Dermis blood vessel endothelial cell (primary cell): ENCODE measurements at regions not wholly inside any gene's neighbourhood (a gene's known extent, or its start where the extent isn't known, plus 50 kb on each side); places are given as distances from the start of the nearest gene placed in this dataset.

Experiments
- DNase-seq: peaks from one replicate; pipeline ENCODE4 v3.0.0; 2010

DNA sequence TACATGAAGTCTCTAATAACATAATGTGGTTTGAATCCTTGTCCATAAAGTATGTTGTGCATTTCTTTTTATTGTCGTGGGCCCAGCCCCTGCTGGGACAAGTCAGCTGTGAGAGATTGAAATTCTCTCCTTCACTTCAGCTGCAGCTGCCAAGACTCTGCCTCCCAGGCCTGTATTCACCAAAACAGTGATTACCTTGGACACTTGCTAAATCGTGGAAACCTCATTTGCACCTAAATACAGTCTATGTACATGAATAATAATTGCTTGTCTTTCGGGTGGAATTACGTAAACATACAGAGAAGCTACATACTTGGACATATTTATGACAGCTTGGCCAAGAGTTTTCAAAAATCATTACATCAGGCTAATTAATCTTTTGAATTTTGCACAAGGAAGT, 898.5 kb upstream of the SEMA6A start:
- no peak for DNase-seq

- DNase-seq: no peak
Observed at GRCh38 chr5:117463881-117464570, 889.4 kb upstream of the SEMA6A start.

DNA sequence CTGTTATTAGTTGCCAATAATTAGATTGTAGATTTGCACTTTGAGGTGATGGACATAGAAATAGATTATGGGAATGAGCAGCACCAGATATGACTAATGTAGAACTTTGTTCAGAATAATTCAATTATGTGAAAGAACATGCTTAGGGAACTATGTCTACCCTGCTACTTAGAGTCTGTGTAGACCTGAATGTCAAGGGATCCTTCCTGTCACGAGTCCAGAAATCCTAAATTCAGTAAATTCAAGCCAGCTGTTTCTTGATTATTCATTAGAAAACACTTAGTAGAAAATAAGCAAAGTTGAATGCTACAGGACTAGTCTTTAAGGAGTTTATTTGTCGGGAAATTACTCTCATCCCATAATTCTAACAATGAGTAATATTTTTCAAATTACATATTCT, 887.3 kb upstream of the SEMA6A start:
- DNase-seq: no peak

GRCh38 chr5:117461403-117461802, 886.8 kb upstream of the SEMA6A start:
- no peak for DNase-seq

- DNase-seq: no peak
Observed at GRCh38 chr5:117457656-117458055, 883.0 kb upstream of the SEMA6A start.

- DNase-seq: no peak
Observed at GRCh38 chr5:117456866-117457470, 882.3 kb upstream of the SEMA6A start.

DNA sequence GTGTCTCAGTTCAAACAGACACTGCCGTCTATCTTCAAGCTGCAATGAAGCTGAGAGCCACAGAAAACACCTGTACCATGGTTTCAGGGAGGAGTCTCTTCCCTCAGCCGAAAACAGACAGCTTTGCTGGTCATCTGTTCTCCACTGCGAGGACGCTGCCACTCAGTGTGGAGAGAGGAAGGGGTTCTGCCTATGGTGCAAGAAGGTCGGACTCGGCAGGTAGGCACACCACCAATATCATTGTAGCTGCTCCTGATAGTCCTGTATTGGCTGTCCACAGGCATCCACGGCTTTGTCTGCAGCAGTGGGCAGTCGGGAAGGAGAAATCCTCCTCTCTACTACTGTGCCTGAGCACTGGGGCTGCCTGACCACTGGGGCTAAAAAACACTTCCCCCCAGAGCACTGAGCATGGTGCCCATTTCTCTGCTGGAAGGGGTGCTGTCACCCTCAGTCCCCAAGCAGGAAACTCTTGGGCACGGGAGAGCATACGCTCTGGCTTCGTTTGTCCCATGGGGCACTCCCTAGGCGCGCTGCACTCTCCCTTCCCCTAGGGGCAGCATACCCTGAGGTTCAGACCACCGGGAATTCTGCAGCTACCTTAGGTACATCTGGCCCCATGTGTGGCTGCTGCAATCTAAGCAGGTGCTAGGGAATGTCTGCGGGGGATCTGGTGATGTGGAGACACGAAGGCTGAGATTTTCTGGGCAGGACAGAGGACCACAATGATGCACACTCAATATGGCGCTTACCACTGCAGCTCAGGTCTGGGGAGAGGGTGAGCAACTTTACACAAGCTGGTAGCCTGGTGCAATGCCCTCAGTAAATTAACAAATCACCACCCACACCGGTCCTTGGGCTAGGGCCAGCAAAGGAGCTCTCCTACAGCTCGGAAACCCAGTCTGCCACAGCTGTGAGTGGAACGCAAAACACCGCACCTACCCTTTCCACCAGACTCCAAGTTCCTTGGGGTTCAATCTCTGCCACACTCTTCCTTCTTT, 880.9 kb upstream of the SEMA6A start:
- no peak for DNase-seq

GRCh38 chr5:117454716-117455212, 880.1 kb upstream of the SEMA6A start:
- peak; percentile 1 for DNase-seq

DNA sequence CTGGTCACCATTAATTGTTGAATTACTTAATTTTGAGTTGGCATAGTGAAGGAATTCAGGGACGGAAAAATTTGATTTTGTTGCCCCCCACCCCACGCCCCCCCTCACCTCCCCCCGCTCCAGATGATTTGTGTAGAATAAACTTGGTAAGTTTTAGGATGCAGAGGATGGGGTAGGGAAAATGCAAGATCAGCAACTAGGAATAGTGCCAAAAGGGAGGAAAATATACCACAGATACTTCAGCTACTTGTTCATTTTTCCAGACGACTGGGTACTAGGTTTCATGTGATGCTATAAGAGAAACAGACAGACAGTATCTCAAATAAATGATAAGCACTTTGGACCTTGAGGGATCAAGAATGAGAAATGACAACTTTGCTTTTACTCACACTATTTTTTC, 862.2 kb upstream of the SEMA6A start:
- no peak for DNase-seq

DNA sequence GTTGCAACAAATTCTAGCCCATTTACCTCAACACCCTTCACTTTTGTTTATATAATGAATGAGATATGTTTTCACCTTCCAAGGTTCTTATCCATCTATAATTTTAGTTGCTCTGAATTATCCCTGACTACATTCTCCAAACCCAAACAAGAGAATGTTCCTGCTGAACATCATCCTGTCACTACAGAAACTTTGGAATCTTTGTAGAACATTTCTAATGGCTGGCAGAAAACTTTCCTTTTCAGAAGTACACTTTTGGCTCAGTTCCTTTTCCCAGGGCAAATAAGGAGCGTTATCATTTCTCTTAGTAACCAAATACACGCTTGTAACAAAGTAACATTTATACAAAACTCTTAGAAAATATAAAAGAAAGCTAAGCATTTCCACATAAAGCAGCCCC, 860.6 kb upstream of the SEMA6A start:
- DNase-seq: no peak

GRCh38 chr5:117434254-117434653, 859.6 kb upstream of the SEMA6A start:
- DNase-seq: no peak

- no peak for DNase-seq
Observed at GRCh38 chr5:117433818-117434217, 859.2 kb upstream of the SEMA6A start.

DNA sequence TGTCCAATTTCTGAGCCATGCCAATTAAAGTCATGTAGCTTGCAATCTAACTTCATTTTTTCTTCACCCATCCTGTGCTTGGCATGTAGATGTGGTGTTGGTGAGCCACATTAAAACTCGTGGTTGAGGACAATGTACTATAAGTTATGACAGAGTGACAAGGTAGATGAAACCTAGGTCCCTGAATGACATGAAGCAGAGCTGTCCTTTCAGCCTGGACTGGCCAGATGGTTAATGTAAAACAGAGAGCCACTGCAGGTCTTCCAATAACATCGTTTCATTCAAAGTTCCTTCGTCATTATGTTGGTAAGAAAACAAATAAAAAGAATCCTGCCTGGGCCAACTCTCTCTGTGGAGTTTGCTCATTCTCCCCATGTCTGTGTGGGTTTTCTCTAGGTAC, 856.5 kb upstream of the SEMA6A start:
- DNase-seq: no peak

DNA sequence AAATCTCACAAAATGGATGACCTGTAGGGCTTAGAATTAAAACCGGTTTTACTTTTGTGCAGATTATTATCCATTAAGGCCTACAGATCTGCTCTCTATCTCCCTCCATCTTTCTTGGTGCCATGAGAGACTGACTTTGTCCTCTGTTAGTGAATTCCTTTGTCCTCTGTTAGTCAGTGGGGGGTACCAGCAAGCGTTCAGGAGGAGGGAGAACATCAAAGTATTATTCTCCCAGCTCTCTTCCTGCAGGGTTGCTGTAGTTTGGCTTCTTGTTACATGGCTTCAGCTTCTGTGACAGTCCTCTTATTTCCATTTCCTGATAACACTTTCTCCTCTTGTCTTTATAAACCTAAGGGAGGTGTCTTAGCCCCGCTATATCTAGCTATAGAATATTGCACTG, 850.5 kb upstream of the SEMA6A start:
- DNase-seq: no peak

DNA sequence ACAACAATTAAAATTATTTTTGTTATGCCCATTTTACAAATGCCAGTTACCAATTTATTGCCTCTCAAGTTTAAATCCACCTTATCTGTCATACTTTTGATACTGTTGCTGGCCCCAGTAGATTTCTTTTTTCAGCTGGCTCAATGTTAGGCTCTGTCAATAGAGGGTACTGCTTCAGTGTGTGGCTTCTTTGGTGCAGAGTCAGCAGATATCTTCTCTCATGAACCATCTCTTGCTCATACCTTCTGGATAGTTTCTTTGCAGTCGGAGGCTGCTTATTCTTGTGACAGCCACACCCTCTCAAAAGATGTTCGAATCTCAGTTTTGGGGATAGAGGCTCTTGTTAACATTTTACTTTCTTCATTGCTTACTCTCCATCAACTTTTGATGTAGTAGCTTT, 849.9 kb upstream of the SEMA6A start:
- DNase-seq: no peak

GRCh38 chr5:117417501-117417900, 842.9 kb upstream of the SEMA6A start:
- no peak for DNase-seq

GRCh38 chr5:117414926-117415325, 840.3 kb upstream of the SEMA6A start:
- no peak for DNase-seq

GRCh38 chr5:117411701-117412100, 837.1 kb upstream of the SEMA6A start:
- no peak for DNase-seq

- no peak for DNase-seq
Observed at GRCh38 chr5:117405197-117405596, 830.6 kb upstream of the SEMA6A start.

GRCh38 chr5:117394506-117395157, 820.0 kb upstream of the SEMA6A start:
- DNase-seq: no peak

DNA sequence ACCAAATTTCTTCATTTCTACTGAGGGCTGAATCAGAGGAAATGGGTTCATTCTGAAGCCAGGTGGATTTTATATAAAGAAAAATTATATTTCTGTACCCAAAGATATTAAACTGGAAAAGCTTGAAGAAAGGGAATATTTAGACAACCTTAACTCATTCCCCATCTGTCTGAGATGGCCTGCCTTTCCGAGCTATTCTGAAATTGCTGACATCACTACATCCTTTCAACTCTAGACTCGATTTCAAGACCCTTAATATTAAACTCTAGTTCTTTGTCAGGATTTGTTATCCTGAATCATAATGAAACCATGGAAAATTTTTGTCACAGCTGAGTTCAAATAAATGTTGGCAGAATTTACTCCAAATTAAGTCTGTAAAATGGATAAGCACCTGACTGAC, 818.5 kb upstream of the SEMA6A start:
- no peak for DNase-seq

DNA sequence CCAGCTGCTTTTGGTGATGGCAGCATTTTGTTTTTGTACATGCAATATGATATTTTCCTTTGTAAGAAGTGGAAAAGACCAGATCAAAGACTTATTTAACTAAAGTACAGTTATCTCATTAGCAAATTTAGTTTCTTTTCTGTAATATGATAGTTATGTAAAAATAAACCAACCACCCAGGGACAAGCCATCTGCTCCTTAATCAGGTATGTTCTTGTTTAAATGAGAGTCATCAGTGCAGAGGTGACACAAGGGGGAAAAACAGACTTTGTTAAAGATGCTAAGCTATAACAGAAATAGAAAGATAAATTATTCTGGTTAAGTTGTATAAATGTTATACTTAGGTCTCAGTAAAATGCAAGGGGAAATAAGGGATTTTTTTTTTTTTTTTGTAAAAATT, 805.7 kb upstream of the SEMA6A start:
- DNase-seq: no peak

- no peak for DNase-seq
Observed at GRCh38 chr5:117379521-117379920, 804.9 kb upstream of the SEMA6A start.
